HG03064 (cell line): ENCODE measurements at regions not wholly inside any gene's neighbourhood (a gene's known extent, or its start where the extent isn't known, plus 50 kb on each side); places are given as distances from the start of the nearest gene placed in this dataset.

ENCODE experiments used
- ATAC-seq: cut with Tn5 transposase; IDR thresholded peaks from one replicate; pipeline ENCODE4 v1.9.1; 2021; ENCODE audit warnings: low read depth; ENCODE audit not compliant: unreplicated experiment

DNA sequence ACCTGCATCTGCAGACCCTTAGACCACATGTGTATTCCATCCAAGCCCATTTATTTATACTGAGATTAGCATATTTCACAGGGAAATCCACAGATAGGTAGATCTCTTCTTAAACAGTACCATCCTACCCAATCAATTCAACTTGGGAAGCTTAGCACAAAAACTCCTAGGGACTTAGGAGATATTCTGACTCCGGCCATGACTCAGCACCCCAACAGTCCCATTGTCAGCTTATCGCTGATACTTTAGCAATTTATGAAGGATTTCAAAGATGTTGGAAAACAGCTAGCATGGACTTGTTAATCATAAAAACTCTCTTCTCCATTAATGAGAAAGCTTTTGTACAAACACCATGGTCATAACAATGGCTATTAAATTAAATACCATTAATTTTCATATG lies 236.2 kb upstream of the PREP start:
- no peak for ATAC-seq

DNA sequence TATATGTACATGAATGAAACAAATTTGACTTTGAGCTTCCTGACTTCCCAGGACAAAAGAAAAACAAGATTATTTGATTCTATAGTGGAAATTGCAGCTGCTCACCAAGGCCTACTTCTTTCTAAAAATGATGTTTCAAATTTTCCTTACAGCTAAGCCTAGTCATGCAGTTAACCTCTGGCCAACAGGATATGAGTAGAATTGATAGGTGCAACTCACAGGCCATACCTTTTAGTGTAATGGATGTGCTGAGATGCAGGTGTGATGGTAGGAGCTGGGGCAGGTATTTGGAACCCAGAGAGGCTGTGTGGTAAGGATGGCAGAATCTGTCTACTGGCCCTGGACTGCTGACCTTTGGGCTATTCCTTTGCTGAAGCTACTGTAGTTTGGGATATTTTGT lies 230.9 kb upstream of the PREP start:
- ATAC-seq = no peak

DNA sequence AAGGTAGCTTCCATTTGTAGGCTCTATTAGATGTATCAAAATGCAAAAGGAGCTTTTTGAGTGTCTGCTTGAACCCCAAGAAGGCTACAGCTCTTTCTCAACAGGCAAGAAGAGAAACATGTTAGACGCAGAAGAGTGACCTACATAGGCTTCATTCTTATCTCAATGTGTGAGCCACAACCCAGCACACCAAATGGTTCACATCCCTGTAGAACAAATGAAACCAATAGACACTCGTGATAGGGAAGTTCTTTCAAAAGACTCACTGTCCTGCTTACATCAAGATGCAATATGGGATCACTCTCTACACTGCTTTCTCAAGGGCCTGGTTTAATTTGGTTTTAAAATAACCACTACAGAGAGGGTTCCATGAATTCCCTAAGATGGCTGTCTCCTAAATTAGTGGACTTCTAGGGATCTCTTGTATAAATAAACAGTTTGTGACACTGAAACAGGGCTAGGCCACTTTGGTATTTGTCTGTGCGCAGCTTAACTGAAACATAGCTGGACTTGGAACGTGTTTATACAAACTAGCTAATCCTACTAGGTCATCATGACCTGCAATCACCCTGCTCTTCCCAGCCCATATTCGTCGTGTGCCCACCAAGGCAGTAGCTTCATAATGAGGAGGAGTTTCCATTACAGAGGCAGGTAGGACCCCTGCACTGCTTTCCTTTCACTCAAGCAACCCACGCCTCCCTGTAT lies 225.4 kb upstream of the PREP start:
- no peak for ATAC-seq

DNA sequence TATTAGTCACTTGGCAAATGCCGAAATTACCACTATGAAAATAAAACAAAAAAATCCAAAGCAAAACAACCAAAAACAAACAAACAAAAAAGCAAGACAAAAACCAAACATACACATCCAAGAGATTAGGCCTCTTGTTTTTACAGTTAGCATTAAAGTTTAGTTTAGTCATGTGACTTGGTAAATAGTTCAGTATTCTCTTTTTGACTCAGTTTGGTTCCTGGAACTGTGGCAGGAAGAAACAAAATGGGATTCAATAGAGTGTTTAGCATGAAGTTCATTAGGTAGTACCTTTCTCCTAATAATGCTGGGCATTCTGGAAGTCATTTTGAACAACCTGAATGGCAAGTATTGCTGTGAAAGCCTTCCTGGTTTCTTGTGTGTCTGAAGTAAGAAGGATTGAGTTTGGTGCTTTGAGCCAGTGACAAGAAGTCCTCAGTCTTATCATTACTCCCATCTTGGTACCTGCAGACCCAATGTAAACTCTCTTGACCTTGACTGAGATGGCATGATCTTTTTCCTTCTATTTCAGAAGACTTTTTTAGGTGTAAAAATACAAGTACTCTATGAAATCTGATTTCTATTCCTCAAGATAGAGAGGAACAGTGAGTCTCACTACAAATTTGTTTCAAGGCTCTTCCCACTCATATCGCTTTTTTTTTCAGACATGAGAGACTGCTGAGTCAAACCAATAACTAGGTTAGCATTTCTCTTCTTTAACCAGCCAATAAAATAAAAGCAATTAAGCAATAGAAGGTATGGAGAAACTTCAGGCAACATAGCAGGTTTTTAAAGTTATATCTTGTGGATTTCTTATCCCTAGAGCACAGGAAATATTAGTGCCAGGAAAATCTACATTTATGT lies 223.6 kb upstream of the PREP start:
- ATAC-seq = no peak

DNA sequence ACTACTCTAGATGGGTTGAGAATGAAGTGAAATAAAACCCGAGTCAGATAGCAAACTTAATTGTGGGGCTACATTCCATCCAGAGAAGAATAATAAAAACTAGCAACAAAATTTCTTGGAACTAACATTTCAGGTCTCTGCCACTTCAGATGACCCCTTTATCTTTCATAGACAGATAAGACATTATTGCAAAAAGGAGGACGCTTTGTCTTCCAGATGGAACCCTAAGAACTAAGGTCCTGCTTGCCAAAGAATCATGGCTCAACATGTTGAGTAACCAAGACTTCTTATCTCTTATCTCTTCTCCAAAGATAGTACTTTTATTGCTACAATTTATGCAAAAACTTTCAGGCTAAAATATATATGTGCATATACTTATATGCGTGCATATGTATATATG lies 221.1 kb upstream of the PREP start:
- ATAC-seq = no peak

DNA sequence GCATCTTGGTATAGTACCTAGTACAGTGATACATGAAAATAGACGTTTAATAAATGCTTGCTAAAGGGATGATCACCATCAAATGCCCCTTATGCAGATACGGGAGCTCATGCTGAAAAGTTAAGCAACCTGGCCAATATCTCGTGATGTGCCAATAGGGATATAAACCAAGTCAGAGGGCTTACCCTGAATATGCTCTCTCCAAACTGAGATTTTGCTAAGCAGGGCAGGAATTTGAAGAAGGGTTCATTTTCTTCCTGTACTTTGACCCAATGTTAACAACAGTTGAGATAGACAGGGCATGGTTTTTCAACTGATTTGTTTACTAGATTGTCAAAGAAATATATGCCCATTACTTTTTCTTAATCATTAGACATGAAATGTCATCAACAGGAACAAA lies 219.3 kb upstream of the PREP start:
- ATAC-seq = no peak

DNA sequence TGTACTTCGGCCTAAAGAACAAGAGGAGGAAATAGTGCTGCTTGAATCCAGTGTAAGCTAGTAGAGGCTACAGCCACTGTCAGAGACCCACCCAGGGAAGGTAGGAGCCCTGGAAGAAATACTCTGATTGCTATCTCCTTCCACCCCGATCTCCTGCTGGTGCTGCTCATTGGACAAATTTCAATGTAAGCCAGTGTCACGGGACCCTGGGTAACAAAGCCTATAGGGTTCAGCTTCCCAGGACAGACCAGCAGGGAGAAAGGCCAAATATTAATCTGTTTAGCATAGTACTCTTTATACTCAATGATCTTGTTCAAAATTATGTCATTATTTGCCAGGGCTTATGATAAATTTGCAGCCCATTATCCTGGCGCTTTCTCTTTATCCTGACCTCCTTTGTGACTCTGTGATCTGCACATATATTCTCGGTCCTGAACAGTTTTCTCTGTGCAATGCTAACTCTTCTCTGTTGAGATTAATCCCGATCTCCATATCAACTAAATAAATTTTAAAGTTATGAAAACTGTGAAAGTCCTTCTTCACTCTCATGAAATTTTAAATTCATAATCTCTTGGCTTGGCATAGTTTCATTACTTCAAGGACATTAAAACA lies 218.8 kb upstream of the PREP start:
- ATAC-seq = no peak

DNA sequence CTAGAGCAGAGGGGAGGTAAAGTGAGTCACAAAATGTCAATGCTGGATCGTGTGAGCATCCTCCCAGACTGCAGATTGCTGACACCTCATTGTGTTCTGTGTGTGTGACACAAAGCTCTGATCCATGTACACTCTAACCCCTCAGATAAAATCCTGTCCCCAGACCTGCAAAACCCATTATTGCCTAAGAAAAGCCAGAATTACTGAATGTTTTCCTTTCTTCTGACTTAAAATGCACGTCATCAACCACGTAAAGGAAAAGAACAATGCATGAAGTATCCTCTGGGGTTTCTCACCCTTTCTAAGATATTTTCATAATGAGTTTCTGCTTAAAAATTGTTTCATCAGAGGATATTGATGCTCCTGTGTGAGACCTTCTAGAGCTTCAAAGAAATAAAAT lies 218.0 kb upstream of the PREP start:
- ATAC-seq = no peak

DNA sequence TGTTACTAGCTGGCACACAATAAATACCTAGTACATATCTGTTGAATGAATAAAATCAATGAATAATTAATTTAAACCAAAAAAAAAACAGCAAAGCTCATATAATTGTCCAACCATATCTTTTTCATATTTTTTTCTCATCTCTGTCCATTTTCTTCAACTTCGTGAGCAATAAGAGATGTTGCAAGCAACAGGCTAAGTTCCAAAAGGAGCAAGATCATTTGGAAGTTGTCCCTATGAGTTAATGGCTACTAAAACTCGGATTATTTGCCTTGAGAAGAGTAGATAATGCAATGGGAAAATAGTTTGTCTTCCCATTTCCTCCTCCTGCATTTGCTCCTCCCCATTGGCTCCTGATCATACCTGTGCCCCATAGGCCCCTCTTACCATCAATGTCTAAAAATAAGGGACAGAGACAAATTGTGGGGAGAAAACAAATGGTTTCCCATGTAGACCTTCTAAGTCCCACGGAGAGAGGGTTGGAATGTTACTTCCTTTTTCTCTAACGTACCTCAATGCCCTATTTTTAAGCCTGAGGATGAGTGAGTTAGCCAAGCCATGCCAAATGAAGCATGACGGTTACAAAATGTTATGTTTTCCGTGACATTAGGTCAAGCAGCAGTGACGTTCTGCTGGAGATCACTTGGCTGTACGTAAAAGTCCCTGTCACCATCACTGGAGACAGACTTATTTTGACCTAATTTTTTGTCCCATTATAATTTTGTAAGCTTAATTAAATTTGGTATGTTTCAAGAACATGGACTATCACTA lies 217.3 kb upstream of the PREP start:
- ATAC-seq = no peak

DNA sequence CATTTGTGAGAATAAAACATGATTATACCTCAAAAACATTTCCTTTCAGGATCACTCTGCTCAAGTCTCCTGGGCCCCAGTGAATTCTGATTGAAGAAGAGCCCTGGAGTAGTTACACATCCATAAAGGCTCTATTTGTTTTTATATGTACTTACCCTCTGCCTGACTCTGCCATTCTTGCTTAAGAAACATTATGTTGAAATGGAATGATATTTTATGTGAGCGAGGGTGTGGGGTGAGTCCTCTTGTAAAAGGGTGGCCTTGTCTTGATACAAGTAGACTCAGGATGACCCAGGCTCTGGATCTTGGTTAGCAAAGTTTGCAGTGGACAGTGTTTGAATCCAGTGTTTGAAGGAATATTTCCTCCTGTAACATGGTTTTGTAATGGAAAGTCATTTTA lies 215.4 kb upstream of the PREP start:
- no peak for ATAC-seq

DNA sequence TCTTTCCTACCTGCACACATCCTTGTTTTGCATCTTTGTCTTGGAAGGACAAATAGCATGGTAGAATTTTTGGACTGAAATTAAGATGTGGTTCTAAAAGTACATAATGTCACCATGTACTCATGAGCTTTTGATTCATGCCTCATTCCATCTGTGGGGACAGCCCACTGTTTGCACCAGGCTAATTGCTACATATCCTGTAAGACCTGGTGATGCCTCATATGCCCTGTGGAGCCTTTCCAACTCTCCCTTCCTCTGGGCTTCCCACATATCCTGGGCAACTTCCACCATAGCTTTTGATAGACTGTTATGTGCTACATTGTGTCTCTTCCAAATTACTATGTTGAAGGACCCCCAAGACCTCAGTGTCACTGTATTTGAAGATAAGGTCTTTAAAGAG lies 213.6 kb upstream of the PREP start:
- ATAC-seq = no peak

DNA sequence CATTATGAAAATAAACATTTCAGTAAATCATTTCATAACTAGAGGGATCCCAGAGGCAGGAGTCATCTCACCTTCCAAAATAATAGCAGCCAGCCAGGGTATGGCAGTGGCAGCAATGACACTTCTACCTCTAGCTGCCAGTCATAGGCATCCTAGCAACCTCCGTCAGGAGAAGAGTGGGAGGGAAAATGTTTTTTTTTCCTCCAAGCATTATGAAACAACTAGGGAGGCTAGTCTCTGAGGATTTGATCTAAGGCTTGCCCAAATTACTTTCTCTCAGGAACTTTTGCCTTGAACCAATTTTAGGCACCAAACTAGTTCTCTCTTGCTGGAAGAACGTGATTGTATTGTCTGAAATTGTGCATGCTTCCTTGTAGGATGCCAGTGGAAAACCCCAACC lies 208.7 kb upstream of the PREP start:
- ATAC-seq = no peak

DNA sequence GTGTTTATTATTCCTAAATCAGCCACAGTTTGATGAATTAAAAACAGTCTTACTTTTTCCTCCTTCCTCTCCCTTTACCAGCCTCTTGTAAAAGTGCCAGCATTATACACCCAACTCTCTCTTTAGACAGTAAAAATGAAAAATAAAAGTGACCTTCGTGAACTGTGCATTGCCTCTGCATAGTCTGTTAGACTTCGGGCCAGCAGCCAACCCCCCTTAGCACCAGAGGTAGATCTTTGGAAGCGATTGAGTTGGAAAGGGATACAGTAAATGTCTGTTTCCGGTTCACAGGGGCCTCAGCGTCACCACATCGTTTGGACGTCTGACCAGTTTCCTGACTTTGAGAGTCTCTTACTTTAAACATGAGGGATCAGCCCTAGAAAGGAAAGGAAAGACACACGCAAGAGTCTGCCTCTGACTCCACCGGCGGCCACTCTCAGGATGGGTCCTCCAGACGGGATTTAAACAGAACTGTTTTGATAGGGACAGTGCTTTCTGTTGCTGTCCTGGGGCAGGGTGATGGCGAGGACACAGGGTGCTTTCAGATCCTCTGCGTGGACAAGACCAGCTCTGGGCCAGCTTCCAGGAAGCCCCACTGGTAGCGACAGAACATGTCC lies 206.6 kb upstream of the PREP start:
- no peak for ATAC-seq

DNA sequence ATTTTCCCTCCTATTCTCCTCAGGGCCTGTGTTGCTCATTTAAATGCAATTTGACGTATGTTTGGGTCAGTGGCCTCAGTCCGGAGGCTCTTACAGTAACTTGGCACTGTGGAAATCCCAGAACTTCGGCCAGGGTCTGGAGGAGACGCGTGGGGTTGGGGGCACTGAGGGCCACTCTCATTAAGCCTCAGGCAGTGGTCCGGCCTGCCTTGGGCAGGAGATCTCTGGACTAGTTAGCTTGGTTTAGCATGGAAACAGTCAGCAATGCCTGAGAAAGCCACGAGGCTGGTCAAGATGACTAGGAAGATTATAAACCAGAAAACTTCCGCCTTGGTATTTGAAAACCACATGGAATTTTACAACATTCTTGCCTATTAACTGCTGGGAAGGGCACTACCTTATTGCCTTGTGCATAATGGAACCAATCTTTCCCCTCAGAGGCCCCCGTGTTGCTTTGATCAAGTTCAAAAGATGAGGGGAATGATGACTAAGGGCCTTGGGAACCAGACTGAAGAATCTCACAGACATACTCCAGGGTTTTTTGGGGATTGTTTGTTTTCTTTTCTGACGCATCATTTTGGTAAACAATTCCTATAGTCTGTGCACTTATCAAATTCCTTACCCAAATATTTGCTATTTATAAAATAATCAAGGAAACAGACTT lies 206.0 kb upstream of the PREP start:
- ATAC-seq = no peak

DNA sequence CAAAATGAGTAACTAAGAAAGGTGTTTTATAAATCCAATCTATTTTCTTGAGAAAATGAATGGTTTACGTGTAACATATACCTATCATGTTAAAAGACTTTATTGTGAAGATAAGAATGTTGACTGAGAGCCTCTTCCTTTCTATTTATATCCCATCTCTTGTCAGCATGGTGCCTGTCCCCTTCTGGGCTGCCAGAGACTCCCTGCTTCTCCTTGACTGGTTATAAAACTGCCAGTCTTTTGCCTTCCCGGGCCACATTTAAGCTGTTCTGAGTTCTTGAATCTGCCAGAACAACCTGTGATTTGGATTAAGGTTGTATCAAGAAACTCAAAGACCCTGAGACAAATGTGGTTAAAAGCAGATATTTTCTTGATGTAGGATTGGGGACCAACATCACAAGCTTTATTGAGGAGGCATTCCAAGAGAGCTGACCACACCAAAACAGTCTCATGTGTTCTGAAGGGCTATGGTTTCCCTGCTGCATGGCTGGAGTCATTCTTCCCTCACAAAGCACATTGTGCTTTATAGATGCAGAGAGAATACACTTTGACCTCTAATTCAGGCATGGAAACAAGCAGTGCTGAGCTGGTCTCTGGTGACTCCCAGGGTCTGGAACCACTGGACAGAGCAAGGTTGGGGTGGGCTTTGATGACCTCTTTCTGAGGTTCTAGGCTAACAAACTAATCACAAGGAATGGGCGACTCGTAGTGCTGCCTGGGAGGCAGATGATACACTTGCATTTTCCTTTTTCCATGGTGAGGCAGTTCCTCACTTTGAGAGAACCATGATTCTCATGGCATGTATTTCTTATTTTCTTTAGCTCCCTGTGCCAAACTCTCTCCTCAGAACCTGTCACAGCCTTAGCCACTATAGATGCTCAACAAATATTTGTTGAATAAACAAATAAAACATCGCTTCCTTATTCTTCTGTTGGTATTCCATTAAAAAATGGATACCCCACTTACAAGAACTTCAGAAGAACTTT lies 205.0 kb upstream of the PREP start:
- no peak for ATAC-seq

DNA sequence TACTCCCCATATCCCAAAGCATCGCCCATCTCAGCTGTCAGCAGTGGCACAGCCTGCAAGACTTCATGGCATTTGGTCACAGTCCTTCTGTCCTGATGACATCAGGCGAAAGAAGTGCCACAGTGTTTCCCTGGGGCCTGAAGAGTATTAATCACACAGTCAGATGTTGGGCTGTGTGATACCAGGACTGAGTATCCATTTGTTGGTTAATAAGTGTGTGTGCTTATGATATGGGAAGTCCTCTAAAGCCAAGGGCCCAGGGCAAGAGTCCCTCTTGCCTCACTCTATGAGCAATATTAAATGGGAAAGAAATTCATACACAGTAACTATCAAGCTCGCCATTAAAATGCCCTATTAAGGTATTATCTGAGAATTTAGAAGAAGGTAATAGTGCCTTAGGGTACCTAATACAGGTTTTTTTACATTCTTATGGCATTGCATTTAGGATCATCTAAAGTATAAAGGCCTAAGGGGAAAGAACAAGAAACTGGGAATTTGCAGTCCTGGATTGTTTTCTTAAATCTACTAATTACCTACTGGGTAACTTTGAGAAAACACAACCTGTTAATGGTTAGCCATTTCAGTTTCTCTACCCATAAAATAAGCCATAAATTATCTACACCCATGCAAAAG lies 204.1 kb upstream of the PREP start:
- no peak for ATAC-seq

DNA sequence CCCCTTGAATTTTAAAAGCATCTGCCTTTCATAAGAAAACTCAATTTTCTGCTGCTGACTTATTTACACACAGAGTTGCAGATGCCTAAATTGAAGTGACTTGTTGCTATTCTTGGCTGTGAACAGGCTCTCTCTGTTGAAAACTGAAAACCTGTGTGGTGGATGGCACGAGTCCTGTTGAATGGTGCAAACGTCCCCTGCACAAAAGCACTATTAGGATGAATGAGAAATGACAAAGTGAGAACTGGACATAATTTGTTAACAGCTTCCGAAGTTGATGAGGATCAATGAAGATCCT lies 201.7 kb upstream of the PREP start:
- no peak for ATAC-seq

DNA sequence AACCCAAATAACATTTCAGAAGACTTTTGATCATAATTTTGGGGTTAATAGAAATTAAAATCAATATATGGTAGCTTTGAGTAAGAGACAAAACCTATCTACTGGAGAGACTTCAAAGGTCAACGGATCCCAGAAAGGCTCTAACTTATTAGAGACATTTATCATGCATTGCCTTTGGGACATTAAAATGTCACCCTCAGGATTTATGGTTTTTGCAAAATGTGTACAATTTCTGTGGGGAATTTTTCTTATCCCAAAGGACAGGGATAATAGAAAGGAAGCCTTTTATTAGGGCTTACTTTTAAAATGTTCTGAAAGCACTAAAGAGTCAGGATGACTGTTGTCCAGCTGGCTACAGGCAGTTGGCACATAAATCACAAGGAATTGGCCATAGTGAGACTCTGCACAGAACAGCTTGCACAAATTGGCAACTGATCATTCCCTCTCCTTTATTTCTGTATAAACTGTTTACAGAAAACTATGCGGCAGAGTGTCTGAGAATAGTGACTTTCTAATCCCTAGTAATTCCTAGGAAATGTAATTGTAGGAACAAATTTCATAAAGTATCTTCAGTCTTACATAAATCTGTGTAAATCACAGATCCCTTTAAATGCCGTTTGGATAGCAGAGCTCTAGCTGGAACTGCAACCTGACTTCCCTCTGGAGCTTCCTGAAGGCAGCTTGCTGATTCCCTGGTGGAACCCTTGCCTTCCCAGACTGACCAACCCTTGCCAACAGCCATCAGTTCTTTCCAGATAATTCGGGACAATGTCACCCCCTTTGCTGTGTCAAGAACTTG lies 201.1 kb upstream of the PREP start:
- no peak for ATAC-seq
